H1 (cell line): ENCODE measurements at regions not wholly inside any gene's neighbourhood (a gene's known extent, or its start where the extent isn't known, plus 50 kb on each side); places are given as distances from the start of the nearest gene placed in this dataset.

Experiments
- CTCF ChIA-PET: fragments of 300-600 bp; sonication (Branson Sonifier 250); formaldehyde crosslinking; loops from one replicate; lab custom pipeline; 2021; ENCODE audit not compliant: partially characterized antibody; lab: Charles Lee
- POLR2A ChIA-PET: fragments of 300-600 bp; sonication (Branson Sonifier 250); formaldehyde crosslinking; loops from one replicate; lab custom pipeline; 2021; ENCODE audit warnings: inconsistent platforms; ENCODE audit not compliant: partially characterized antibody; lab: Charles Lee
- DNase-seq, 2 experiments: peaks; one replicate each; pipeline versions ENCODE4 v3.0.0 to v3.0.0-alpha.2; 2010 to 2022; ENCODE audit warnings: low spot score in 2 of 2, low read depth in 1 of 2, mixed read lengths in 1 of 2
- FAIRE-seq: peaks from 2 replicates; lab custom pipeline; 2011; peaks lifted over from hg19 to GRCh38; lab: Jason Lieb, UNC
- H2AFZ ChIP-seq: 2 replicates; pipeline ENCODE4 v1.8.1; 2012; ENCODE audit warnings: low read length, inconsistent platforms
- H2AK5ac ChIP-seq: 2 replicates; pipeline ENCODE4 v1.6.1; 2013; ENCODE audit warnings: low read depth, low read length
- H2BK120ac ChIP-seq: replicated peaks from 2 replicates; pipeline ENCODE3; 2013; ENCODE audit warnings: low read depth, low read length, inconsistent platforms
- H2BK12ac ChIP-seq: 2 replicates; pipeline ENCODE4 v1.6.1; 2013; ENCODE audit warnings: low read depth, low read length
- H2BK15ac ChIP-seq: 2 replicates; pipeline ENCODE4 v1.6.1; 2013; ENCODE audit warnings: low read length
- H2BK20ac ChIP-seq: 2 replicates; pipeline ENCODE4 v1.6.1; 2013; ENCODE audit warnings: low read length
- H2BK5ac ChIP-seq: 2 replicates; pipeline ENCODE4 v1.6.1; 2013; ENCODE audit warnings: low read depth, low read length
- H3K14ac ChIP-seq: 2 replicates; pipeline ENCODE4 v1.6.1; 2013; ENCODE audit warnings: inconsistent platforms; ENCODE audit not compliant: insufficient read length
- H3K18ac ChIP-seq: 2 replicates; pipeline ENCODE4 v1.6.1; 2013; ENCODE audit warnings: low read length; ENCODE audit errors: extremely low read depth
- H3K23ac ChIP-seq: 2 replicates; pipeline ENCODE4 v1.6.1; 2013; ENCODE audit warnings: inconsistent platforms; ENCODE audit not compliant: insufficient read length
- H3K23me2 ChIP-seq: 2 replicates; pipeline ENCODE4 v1.6.1; 2013; ENCODE audit warnings: low read depth, low read length
- H3K27ac ChIP-seq: 2 replicates; pipeline ENCODE4 v1.6.1; 2011; ENCODE audit warnings: low read depth, low read length, inconsistent platforms
- H3K27me3 ChIP-seq, 4 experiments: replicated peaks in 1 of 4; 1 replicate in 1 of 4; 2 replicates in 3 of 4; pipeline versions ENCODE4 v1.6.1 to v1.8.1; 2011 to 2013; ENCODE audit warnings: low read length in 3 of 4, mild to moderate bottlenecking in 3 of 4, inconsistent platforms in 2 of 4, mixed read lengths in 2 of 4, moderate library complexity in 1 of 4; ENCODE audit not compliant: control insufficient read depth in 3 of 4, insufficient read depth in 3 of 4; ENCODE audit errors: extremely low read depth in 1 of 4
- H3K36me3 ChIP-seq, 4 experiments: 2 replicates each; pipeline versions ENCODE4 v1.6.1 to v1.8.1; 2011 to 2013; ENCODE audit warnings: mild to moderate bottlenecking in 4 of 4, low read length in 3 of 4, moderate library complexity in 2 of 4, control low read depth in 1 of 4, inconsistent platforms in 1 of 4; ENCODE audit not compliant: insufficient read depth in 4 of 4, control insufficient read depth in 2 of 4
- H3K4ac ChIP-seq: replicated peaks from 2 replicates; pipeline ENCODE3; 2013; ENCODE audit warnings: low read length, low read depth, mixed read lengths, inconsistent platforms; ENCODE audit not compliant: insufficient read length
- H3K4me1 ChIP-seq, 4 experiments: replicated peaks in 1 of 4; 1 replicate in 1 of 4; 2 replicates in 3 of 4; pipeline versions ENCODE4 v1.6.1 to v1.8.1; 2011 to 2013; ENCODE audit warnings: low read length in 3 of 4, inconsistent platforms in 2 of 4, mixed read lengths in 1 of 4; ENCODE audit not compliant: insufficient read depth in 4 of 4, control insufficient read depth in 3 of 4
- H3K4me2 ChIP-seq, 2 experiments: 2 replicates each; pipeline versions ENCODE4 v1.6.1 to v1.8.1; 2011 to 2013; ENCODE audit warnings: low read depth in 2 of 2, low read length in 2 of 2, control low read depth in 1 of 2, inconsistent platforms in 1 of 2, mild to moderate bottlenecking in 1 of 2; ENCODE audit not compliant: insufficient read depth in 1 of 2
- H3K4me3 ChIP-seq, 4 experiments: fragments of 200-600, 300-600 bp in 1 of 4; sonication (generic), shearing (Covaris generic), sonication (Bioruptor Twin) in 1 of 4; 2 replicates each; pipeline versions ENCODE4 v1.5.1 to v1.8.1; 2011 to 2016; ENCODE audit warnings: low read length in 4 of 4, low read depth in 3 of 4, control low read depth in 2 of 4, inconsistent platforms in 2 of 4, mild to moderate bottlenecking in 2 of 4, mixed read lengths in 1 of 4, moderate library complexity in 1 of 4; ENCODE audit not compliant: insufficient read depth in 2 of 4; ENCODE audit errors: extremely low read depth in 1 of 4
- H3K56ac ChIP-seq: replicated peaks from 2 replicates; pipeline ENCODE3; 2013; ENCODE audit warnings: low read depth, mild to moderate bottlenecking, mixed read lengths, low read length, inconsistent platforms; ENCODE audit not compliant: insufficient read length
- H3K79me1 ChIP-seq: 2 replicates; pipeline ENCODE4 v1.6.1; 2013; ENCODE audit warnings: low read depth, low read length, control low read depth
- H3K79me2 ChIP-seq, 2 experiments: 2 replicates each; pipeline versions ENCODE4 v1.6.1 to v1.8.1; 2012 to 2013; ENCODE audit warnings: low read length in 2 of 2, mild to moderate bottlenecking in 2 of 2, inconsistent platforms in 1 of 2; ENCODE audit not compliant: insufficient read depth in 2 of 2, control insufficient read depth in 1 of 2
- H3K9ac ChIP-seq, 4 experiments: replicated peaks in 1 of 4; 1 replicate in 1 of 4; 2 replicates in 3 of 4; pipeline versions ENCODE4 v1.6.1 to v1.8.1; 2011 to 2013; ENCODE audit warnings: low read depth in 3 of 4, low read length in 3 of 4, control low read depth in 2 of 4, mild to moderate bottlenecking in 2 of 4, moderate library complexity in 2 of 4, inconsistent platforms in 1 of 4; ENCODE audit errors: extremely low read depth in 1 of 4
- H3K9me3 ChIP-seq, 2 experiments: 2 replicates each; pipeline versions ENCODE4 v1.6.1 to v1.8.1; 2012 to 2013; ENCODE audit warnings: mild to moderate bottlenecking in 2 of 2, moderate library complexity in 2 of 2, control low read depth in 1 of 2, inconsistent platforms in 1 of 2, low read depth in 1 of 2, low read length in 1 of 2, mixed read lengths in 1 of 2; ENCODE audit not compliant: insufficient read depth in 2 of 2
- H4K20me1 ChIP-seq, 2 experiments: replicated peaks in 1 of 2; 2 replicates each; pipeline versions ENCODE3 to v1.8.1; 2011 to 2013; ENCODE audit warnings: inconsistent platforms in 2 of 2, low read length in 2 of 2, mild to moderate bottlenecking in 1 of 2; ENCODE audit not compliant: insufficient read depth in 2 of 2, control insufficient read depth in 1 of 2
- H4K5ac ChIP-seq: 2 replicates; pipeline ENCODE4 v1.6.1; 2013; ENCODE audit warnings: low read length, low read depth, mixed read lengths, inconsistent platforms; ENCODE audit not compliant: insufficient read length
- H4K8ac ChIP-seq: 2 replicates; pipeline ENCODE4 v1.8.0; 2013; ENCODE audit warnings: mild to moderate bottlenecking, moderate library complexity, low read length, inconsistent platforms; ENCODE audit not compliant: insufficient read depth; ENCODE audit errors: extremely low read depth
- H4K91ac ChIP-seq: replicated peaks from 2 replicates; pipeline ENCODE3; 2013; ENCODE audit warnings: low read length, mixed read lengths, inconsistent platforms; ENCODE audit not compliant: insufficient read length
- ATF2 ChIP-seq: IDR thresholded peaks from 2 replicates; pipeline ENCODE4 v1.6.1; 2012; ENCODE audit warnings: low read length, inconsistent platforms
- BACH1 ChIP-seq: IDR thresholded peaks from 2 replicates; pipeline ENCODE4 v1.6.1; 2012; ENCODE audit warnings: low read length, improper control_type of control experiment
- CREB1 ChIP-seq: IDR thresholded peaks from 2 replicates; pipeline ENCODE4 v1.6.1; 2012; ENCODE audit warnings: inconsistent platforms
- JUN ChIP-seq: IDR thresholded peaks from 2 replicates; pipeline ENCODE4 v1.6.1; 2011; ENCODE audit warnings: low read depth, mild to moderate bottlenecking, improper control_type of control experiment, low read length
- RFX5 ChIP-seq: IDR thresholded peaks from 2 replicates; pipeline ENCODE4 v1.6.1; 2011; ENCODE audit warnings: low read depth, low read length, improper control_type of control experiment, borderline replicate concordance
- SRF ChIP-seq: IDR thresholded peaks from 2 replicates; pipeline ENCODE4 v1.6.1; 2011; ENCODE audit warnings: mild to moderate bottlenecking, low read depth, low read length, moderate library complexity
- WGBS, 2 experiments: shearing (Covaris generic) in 1 of 2; methylation state at CpG; one replicate each; pipeline versions ENCODE4 v1.1.6 to v1.1.7; 2013 to 2015; ENCODE audit warnings: low lambda C conversion rate in 2 of 2, mixed read lengths in 2 of 2, inconsistent platforms in 1 of 2, low coverage in 1 of 2, missing lambda C conversion rate in 1 of 2; ENCODE audit not compliant: insufficient replicate concordance in 2 of 2, insufficient coverage in 1 of 2, insufficient read length in 1 of 2; ENCODE audit errors: extremely low coverage in 1 of 2, missing lambda C conversion rate in 1 of 2; 5-methylcytosine and 5-hydroxymethylcytosine counted together
- TF ChIP-seq, protein P1 (sequence below): IDR thresholded peaks from 2 replicates; pipeline ENCODE4 v1.6.1; 2011; ENCODE audit warnings: low read depth, mild to moderate bottlenecking, low read length; ENCODE audit not compliant: insufficient read depth
- TF ChIP-seq, protein P2 (sequence below), 3 experiments: IDR thresholded peaks; 1 replicate in 2 of 3; 2 replicates in 1 of 3; pipeline versions ENCODE4 v1.5.1 to v1.6.1; 2011; ENCODE audit warnings: low read length in 3 of 3, mild to moderate bottlenecking in 3 of 3, inconsistent platforms in 2 of 3, low read depth in 1 of 3, moderate library complexity in 1 of 3; ENCODE audit not compliant: insufficient read depth in 1 of 3; ENCODE audit errors: control extremely low read depth in 1 of 3
- TF ChIP-seq, protein P3 (sequence below): IDR thresholded peaks from 2 replicates; pipeline ENCODE4 v1.6.1; 2012; ENCODE audit warnings: inconsistent platforms

DNA sequence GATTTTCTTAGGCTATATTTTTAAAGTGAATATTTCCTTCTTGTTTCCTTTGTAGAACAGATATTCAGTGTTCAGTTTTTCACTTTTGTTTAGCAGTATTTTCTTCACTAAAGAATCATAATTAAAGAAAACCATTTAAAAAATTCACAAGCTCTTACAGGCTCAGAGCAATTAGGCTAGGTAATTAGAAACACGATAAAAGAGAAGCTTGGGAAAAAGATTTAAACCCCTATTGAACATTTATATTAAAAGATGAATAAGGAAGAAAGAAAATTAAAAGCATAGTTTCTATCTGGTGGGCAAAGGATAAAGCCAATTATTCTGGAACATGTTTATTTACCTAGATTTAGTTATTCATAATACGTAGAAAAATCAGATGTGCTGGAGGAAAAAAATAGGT lies 942.6 kb downstream of the PLA2G4A start:
- Histone ChIP-seq H2BK5ac (no peak overlapping the region), H3K79me1 (no peaks in the 10 kb centered on the region), H3K56ac (no peak overlapping the region), H2AK5ac (no peak overlapping the region), H3K4me1 (no peaks in the 10 kb centered on the region), H4K20me1 (no peaks in the 10 kb centered on the region), H3K4ac (no peak overlapping the region), H3K23me2 (no peaks in the 10 kb centered on the region), H2BK12ac (no peak overlapping the region), H3K79me2 (no peaks in the 10 kb centered on the region), H4K5ac (no peak overlapping the region), H4K91ac (no peak overlapping the region), H3K27ac (no peak overlapping the region), H2BK120ac (no peak overlapping the region), H3K27me3 (no peaks in the 10 kb centered on the region), H3K18ac (no peak overlapping the region), H3K23ac (no peak overlapping the region), H4K8ac (no peak overlapping the region), H2AFZ (no peak overlapping the region), H3K36me3 (no peaks in the 10 kb centered on the region), H3K9ac (no peak overlapping the region), H3K14ac (no peak overlapping the region), H2BK15ac (no peak overlapping the region), H3K4me2 (no peak overlapping the region), H2BK20ac (no peak overlapping the region), H3K9me3 (no peaks in the 10 kb centered on the region), H3K4me3 (no peak overlapping the region)
- 91% methylated on average over 2 of the region's 2 CpGs; no CpG with 5 or more reads in 1 of the 2 experiments for WGBS, 2 experiments
- DNase-seq, result no peak
- ChIA-PET POLR2A (no interaction called here), CTCF (no interaction called here)
- no peak for FAIRE-seq
- TF ChIP-seq, protein P1, sequence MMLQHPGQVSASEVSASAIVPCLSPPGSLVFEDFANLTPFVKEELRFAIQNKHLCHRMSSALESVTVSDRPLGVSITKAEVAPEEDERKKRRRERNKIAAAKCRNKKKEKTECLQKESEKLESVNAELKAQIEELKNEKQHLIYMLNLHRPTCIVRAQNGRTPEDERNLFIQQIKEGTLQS, result no peak
- TF ChIP-seq ATF2 (no peak), JUN (no peak), SRF (no peak), CREB1 (no peak), BACH1 (no peak), RFX5 (no peak)
- TF ChIP-seq, protein P2, sequence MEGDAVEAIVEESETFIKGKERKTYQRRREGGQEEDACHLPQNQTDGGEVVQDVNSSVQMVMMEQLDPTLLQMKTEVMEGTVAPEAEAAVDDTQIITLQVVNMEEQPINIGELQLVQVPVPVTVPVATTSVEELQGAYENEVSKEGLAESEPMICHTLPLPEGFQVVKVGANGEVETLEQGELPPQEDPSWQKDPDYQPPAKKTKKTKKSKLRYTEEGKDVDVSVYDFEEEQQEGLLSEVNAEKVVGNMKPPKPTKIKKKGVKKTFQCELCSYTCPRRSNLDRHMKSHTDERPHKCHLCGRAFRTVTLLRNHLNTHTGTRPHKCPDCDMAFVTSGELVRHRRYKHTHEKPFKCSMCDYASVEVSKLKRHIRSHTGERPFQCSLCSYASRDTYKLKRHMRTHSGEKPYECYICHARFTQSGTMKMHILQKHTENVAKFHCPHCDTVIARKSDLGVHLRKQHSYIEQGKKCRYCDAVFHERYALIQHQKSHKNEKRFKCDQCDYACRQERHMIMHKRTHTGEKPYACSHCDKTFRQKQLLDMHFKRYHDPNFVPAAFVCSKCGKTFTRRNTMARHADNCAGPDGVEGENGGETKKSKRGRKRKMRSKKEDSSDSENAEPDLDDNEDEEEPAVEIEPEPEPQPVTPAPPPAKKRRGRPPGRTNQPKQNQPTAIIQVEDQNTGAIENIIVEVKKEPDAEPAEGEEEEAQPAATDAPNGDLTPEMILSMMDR (IDR thresholded peaks at IDR 0.05; ENCODE audit: control extremely low read depth in 1 of 3, insufficient read depth in 1 of 3, low read depth in 1 of 3, low read length in 3 of 3), result no peak
- TF ChIP-seq, protein P3, sequence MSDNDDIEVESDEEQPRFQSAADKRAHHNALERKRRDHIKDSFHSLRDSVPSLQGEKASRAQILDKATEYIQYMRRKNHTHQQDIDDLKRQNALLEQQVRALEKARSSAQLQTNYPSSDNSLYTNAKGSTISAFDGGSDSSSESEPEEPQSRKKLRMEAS, result no peak
